ENCODE measurements at regions not wholly inside any gene's neighbourhood (a gene's known extent, or its start where the extent isn't known, plus 50 kb on each side); places are given as distances from the start of the nearest gene placed in this dataset.

DNA sequence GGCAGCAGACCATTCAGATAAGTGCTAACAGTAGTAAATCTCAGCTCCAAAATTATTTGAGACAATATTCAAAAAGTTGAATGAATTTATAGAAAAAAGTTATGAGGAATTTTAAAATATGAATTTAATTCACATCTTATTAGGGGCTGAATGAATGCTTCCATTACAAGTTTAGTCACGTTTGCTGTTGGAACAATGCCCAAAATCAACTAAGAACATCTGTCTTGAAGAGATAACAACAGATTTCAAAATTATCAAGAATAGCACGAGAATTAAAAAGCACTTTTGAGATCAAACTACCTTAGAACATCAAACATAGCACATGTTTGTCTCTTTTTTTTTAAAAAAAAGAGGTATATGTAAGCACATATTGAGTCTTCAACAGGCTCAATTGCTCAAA is 115.4 kb upstream of the PPFIA2 start:
- no peak overlapping the region for H3K4me3 ChIP-seq (ENCODE audit: low read length)
- no peak for DNase-seq (ENCODE audit: low read depth, low spot score)

DNA sequence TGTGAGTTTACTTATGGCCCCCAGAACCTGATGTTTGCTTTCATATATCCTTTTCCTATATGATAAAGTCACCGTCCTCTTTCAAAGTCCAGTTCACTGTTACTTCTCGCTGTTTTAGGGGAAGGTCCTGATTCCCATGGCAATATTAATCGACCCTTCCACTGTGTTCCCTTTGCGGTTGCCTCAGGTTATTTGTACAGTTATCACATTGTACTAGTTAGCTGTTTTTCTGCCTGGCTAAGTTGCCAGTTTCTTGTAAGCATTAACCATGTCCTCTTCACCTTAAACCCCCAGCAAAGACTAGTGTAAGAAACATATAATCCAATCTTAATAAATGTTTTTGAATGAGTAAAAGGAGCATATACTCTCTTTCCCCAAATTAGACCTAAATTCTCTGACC is 115.0 kb upstream of the PPFIA2 start:
- DNase-seq (ENCODE audit: low read depth, low spot score): no peak

DNA sequence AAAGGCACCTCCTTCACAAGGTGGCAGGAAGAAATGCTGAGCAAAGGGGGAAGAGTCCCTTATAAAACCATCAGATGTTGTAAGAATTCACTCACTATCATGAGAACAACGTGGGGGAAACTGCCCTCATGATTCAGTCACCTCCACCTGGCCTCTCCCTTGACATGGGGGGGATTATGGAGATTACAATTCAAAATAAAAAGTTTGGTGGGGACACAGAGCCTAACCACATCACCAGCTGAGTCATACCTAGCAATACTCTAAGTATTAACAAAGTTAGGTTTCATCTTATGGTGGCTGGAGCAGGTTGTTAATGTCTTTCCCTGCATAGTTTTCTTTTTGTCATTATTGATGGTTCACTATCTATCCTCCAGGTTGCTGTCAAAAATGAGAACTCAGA is 113.2 kb upstream of the PPFIA2 start:
- H3K4me3 ChIP-seq (ENCODE audit: low read length): no peak overlapping the region
- no peak for DNase-seq (ENCODE audit: low read depth, low spot score)

More for the DNA sequence above, 115.0 kb upstream of the PPFIA2 start:
- H3K4me3 ChIP-seq (ENCODE audit: low read length): no peak overlapping the region

DNA sequence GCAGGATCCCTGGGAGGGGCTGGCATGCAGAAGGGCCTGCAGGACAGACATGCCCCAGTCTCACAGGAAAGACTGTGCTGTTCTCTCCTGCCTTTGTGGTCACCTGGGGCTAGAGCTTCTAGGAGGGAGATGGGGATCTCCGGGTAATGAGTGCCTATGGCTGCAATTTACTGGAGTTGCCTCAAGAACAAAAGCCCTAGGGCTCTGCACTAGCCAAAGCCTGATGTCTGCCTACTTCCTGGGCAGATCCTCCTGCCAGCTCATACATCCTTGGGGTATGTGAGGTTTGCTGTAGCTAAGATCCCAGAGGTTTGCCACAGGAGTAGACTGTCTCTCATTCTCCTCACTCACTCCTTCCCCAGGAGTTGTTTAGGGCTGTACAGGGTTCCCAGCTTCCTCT is 106.9 kb upstream of the PPFIA2 start:
- no peak for DNase-seq (ENCODE audit: low read depth, low spot score)
- H3K4me3 ChIP-seq (ENCODE audit: low read length): no peak overlapping the region

DNA sequence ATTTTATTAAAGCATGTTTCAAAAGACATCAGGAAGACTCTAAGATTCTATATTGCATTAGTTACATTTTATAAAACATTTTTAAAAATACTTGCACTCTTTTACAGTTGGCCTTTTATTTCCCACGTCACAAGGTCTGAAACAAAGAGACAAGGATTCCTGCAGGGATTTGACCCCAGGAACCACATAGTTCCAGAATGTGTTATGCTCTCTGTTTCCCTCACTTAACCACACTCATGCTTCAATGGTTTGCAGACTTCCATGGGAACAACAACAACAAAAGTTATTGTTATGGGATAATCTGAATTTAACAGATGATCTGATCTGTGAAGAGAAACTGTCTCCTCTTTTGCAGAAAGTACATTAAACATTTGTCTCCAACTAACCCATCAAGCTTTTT is 104.3 kb upstream of the PPFIA2 start:
- no peak for DNase-seq (ENCODE audit: low read depth, low spot score)
- H3K4me3 ChIP-seq (ENCODE audit: low read length): no peak overlapping the region

DNA sequence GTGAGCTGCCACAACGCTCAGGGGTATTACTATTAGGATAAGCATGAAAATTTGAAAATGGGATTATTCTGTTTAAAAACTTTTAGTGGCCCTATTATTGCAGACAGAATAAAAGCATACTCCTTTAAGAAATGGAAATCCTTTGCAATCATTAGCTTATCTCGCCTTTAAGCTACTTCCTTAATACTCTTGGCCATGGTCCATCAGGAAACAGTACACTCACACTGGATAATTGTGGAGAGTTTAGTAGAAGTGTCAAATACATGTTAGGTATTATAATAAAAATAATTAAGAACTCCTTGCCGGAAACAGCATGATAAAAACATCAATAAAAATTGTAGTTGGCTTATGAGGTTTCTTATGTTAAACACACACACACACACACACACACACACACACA is 100.4 kb upstream of the PPFIA2 start:
- DNase-seq (ENCODE audit: low read depth, low spot score): no peak
- H3K4me3 ChIP-seq (ENCODE audit: low read length): no peak overlapping the region

DNA sequence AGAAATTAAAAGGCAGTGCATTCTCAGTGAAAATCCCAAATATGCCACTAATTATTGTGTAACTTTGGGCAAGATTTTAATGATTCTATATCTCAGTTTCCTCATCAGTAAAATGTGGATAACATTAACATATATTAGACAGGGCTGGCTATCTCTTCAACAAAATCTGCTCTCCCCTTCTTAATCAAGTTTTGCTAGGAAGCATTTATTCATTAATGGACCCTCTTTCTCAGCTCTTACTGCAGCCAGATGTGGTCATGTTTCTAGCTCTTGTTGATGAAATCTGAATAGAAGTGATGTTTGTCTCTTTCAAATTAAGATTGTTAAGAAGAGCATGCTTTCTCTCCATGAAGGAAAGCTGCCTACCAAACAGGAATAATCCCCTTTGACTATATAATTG is 84.4 kb upstream of the PPFIA2 start:
- DNase-seq (ENCODE audit: low read depth, low spot score): no peak
- H3K4me3 ChIP-seq (ENCODE audit: low read length): no peak overlapping the region

DNA sequence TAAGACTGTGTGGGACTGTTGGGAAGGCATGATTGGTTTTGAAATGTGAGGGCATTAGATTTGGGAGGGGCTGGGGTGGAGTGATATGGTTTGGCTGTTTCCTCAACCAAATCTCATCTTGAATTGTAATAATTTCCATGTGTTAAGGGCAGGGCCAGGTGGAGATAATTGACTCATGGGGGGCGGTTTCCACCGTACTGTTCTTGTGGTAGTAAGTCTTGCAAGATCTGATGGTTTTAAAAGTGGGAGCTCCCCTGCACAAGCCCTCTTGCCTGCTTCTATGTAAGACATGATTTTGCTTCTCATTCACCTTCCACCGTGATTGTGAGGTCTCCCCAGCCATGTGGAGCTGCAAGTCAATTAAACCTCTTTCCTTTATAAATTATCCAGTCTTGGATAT is 76.6 kb upstream of the PPFIA2 start:
- DNase-seq (ENCODE audit: low read depth, low spot score): no peak
- no peak overlapping the region for H3K4me3 ChIP-seq (ENCODE audit: low read length)

DNA sequence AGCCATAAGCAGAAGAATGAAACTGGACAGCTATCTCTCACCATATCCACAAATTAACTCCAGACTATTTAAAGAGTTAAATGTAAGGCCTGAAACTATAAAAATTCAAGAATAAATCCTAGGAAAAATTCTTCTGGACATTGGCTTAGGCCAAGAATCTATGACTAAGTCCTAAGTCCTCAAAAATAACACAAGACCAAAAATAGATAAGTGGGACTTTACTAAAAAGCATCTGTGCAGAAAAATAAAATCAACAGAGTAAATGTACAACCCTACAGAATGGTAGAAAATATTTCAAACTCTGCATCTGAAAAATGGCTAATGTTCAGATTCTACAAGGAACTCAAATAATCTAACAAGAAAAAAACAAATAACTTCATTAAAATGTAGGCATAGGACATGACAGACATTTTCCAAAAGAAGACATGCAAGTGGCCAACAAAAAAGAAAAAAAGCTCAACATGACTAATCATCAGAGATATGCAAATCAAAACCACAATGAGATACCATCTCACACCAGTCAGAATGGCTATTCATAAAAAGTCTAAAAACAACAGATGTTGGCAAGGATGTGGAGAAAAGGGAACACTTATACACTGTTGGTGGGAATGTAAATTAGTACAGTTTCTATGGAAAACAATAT is 61.0 kb upstream of the PPFIA2 start:
- DNase-seq (ENCODE audit: low read depth, low spot score): no peak
- H3K4me3 ChIP-seq (ENCODE audit: low read length): no peak overlapping the region

DNA sequence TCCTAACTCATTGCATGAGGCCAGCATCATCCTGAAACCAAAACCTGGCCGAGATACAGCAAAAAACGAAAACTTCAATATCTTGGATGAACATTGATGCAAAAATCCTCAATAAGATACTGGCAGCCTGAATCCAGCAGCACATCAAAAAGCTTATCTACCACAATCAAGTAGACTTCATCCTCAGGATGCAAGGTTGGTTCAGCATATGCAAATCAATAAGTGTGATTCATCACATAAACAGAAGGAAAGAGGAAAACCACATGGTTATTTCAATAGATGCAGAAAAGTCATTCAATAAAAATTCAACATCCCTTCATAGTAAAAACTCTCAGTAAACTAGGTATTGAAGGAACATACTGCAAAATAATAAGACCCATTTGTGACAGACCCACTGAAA is 56.5 kb upstream of the PPFIA2 start:
- DNase-seq (ENCODE audit: low read depth, low spot score): no peak
- H3K4me3 ChIP-seq (ENCODE audit: low read length): no peak overlapping the region

DNA sequence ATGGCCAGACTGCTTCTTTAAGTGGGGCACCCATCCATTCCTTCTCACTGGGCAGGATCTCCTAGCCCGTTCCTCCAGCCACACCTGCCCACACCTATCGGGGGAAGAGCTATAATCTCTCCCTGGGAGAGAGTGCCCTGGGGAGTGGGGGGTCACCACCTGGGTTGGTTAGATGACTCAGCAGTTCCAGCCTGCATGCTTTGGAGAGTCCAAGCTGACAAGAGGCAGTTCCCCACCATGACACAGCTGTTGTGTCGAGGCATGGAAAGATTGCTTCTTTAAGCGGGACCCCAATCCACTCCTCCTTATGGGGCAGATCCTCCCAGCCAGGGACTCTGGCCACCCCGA is 52.6 kb upstream of the PPFIA2 start:
- H3K4me3 ChIP-seq (ENCODE audit: low read length): no peak overlapping the region
- no peak for DNase-seq (ENCODE audit: low read depth, low spot score)

DNA sequence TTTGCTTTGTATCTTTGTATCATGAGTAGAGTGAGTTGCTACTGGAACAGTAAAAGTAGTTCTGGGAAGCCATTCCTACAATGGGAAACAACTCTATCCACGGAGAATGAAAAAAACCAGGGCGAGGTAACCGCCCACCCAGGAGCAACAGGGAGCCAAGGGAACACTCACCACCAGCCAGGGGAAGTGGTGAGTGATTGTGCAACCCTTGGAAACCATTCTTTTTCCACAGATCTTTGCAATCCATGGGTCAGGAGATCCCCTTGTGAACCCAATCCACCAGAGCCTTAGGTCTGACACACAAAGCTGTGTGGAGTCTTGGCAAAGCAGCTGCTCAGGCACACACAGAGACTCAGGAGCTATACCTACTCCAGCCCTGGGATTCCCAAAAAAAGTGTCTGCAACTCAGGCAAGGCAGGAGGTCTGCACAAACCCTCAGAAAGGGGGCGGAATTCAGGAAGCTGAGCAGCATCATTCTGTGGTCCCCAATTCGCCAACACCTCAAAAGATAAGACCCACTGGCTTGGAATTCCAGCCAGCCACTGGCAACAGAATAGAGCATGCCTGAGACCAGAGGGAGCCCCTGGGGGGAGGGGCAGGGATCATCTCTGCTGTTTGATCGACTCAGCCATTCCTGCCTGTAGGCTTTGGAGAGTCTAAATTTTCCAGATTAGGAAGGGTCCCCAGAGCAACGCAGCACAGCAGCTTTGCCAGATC is 52.1 kb upstream of the PPFIA2 start:
- H3K4me3 ChIP-seq (ENCODE audit: low read length): no peak overlapping the region
- no peak for DNase-seq (ENCODE audit: low read depth, low spot score)

DNA sequence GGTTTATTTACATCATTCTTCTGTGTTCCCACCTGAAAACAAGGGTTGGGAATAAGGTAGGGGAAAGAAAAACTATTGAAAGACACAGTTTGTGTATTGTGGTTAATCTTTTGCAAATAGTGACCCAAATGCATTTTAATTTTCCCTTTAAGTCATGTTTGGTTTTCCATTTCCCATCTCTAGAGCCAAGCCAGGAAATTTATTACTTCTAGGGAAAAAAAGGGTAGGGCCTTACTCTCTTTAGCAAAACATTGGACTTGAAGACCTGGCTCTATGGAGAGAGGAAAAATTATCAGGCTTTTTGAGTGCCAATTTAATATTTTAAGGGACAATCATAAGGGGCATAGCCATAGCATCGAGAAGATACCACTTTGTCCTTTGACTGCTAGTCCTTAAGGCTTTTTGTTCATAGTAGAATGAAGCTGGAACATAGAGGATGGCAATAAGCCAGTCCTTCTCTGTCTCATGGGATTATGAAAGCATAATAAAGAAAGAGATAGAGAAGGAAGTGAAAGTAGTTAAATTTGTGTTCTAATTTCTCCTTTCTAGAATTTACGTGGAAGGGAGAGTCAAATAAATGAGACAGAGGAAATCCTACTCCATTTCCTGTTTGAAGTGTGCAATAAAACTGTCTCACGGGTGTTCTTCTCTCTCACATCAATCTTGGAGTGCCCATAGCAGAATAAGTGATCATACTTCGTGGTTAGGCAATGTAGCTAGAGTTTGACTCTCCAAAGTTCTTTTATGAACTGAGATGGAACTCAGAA is 50.9 kb upstream of the PPFIA2 start:
- H3K4me3 ChIP-seq (ENCODE audit: low read length): no peak overlapping the region
- DNase-seq (ENCODE audit: low read depth, low spot score): no peak

DNA sequence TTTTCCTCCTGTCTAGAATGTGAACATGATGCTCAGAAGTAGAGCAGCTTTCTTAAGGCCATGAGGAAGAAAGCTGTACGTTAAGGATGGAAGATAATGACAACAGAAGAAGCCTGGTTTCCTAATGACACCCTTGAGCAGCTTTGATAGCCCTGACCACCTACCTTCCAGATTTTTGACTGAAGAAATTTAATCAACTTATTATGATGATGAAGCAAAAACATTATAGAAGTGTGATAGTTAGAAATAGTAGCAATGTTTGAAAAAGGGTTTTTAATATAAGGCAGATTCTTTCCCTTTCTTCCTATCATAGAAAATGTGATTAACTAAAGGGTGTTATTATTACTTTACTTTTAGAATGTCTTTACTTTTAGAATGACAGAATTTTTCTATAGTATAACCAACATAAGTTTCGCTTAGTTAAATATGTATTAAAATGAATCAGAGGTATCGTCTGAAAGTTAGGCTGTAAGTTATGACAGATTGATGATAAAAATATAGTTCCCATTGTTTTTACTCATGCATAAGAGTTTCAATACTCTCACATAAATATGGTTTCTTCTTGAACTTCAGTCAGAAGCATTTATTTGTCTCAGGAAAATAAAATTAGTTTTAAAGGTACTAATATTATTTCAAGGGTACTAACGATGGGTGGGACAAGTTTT is 50.1 kb upstream of the PPFIA2 start:
- no peak for DNase-seq (ENCODE audit: low read depth, low spot score)
- H3K4me3 ChIP-seq (ENCODE audit: low read length): no peak overlapping the region

Measured in Jurkat, Clone E6-1 (cell line).